Ishikawa (cell line): ENCODE measurements at regions not wholly inside any gene's neighbourhood (a gene's known extent, or its start where the extent isn't known, plus 50 kb on each side); places are given as distances from the start of the nearest gene placed in this dataset.
A peak's percentile ranks its signal among the peaks of the same experiment; 100 is the strongest.

Experiments used
- CEBPB ChIP-seq: IDR thresholded peaks from 2 replicates; pipeline ENCODE4 v1.6.1; 2012
- CREB1 ChIP-seq: IDR thresholded peaks from 2 replicates; pipeline ENCODE4 v1.6.1; 2012; ENCODE audit warnings: low read depth
- EGR1 ChIP-seq: IDR thresholded peaks from 2 replicates; pipeline ENCODE4 v1.6.1; 2012
- EP300 ChIP-seq: IDR thresholded peaks from 2 replicates; pipeline ENCODE4 v1.6.1; 2012; ENCODE audit warnings: borderline replicate concordance
- FOXM1 ChIP-seq: IDR thresholded peaks from 2 replicates; pipeline ENCODE4 v1.6.1; 2012; ENCODE audit warnings: low read depth, borderline replicate concordance
- NFIC ChIP-seq: IDR thresholded peaks from 2 replicates; pipeline ENCODE4 v1.6.1; 2012
- RAD21 ChIP-seq: IDR thresholded peaks from 2 replicates; pipeline ENCODE4 v1.6.1; 2012; ENCODE audit warnings: low read depth
- TAF1 ChIP-seq: IDR thresholded peaks from 2 replicates; pipeline ENCODE4 v1.6.1; 2012; ENCODE audit warnings: low read depth, mild to moderate bottlenecking
- TCF12 ChIP-seq: IDR thresholded peaks from 2 replicates; pipeline ENCODE4 v1.6.1; 2012; ENCODE audit warnings: low read depth
- TEAD4 ChIP-seq: IDR thresholded peaks from 2 replicates; pipeline ENCODE4 v1.6.1; 2012
- YY1 ChIP-seq: IDR thresholded peaks from 2 replicates; pipeline ENCODE4 v1.6.1; 2012; ENCODE audit warnings: low read depth
- ZBTB7A ChIP-seq: IDR thresholded peaks from 2 replicates; pipeline ENCODE4 v1.6.1; 2012; ENCODE audit warnings: low read depth
- TF ChIP-seq, protein P1 (sequence below): IDR thresholded peaks from 2 replicates; pipeline ENCODE4 v1.6.1; 2012
- TF ChIP-seq, protein P2 (sequence below): IDR thresholded peaks from 2 replicates; pipeline ENCODE4 v1.6.1; 2012
- TF ChIP-seq, protein P3 (sequence below): IDR thresholded peaks from 2 replicates; pipeline ENCODE4 v1.6.1; 2012; ENCODE audit warnings: low read depth, mild to moderate bottlenecking

DNA sequence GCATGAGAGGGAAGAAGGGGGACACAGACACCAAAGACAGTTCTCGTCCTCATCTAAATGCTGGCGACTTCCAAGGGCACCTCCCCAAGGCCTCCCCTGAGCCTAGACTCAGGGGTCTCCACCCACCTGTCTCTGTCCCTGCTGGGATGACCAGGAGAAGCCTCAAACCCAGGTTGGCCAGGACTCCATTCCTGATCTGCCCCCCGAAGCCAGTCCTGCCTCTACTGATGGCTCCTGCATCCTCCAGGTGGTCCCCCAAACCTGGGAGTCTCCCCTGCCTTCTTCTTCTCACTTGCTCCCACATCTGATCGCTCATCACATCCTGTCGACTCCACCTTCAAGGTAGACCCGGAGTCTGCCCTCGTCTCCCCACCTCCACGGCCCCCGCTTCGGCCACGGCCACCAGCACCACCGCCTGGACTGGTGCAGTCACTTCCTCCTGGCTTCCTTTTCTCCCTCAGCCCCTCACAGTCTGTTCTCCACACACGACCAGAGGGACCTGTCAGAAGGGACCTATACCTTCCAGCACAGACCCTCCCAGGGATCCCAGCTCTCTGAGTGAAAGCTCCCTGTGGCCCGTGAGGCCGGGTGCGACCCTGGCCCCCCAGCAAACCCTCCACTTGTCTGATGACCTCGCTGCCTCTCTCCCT, 92.1 kb downstream of the CEBPB start:
- TF ChIP-seq CREB1, result no peak
- TF ChIP-seq, protein P1, sequence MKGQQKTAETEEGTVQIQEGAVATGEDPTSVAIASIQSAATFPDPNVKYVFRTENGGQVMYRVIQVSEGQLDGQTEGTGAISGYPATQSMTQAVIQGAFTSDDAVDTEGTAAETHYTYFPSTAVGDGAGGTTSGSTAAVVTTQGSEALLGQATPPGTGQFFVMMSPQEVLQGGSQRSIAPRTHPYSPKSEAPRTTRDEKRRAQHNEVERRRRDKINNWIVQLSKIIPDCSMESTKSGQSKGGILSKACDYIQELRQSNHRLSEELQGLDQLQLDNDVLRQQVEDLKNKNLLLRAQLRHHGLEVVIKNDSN, result no peak
- no peak for TF ChIP-seq FOXM1
- TF ChIP-seq, protein P2, sequence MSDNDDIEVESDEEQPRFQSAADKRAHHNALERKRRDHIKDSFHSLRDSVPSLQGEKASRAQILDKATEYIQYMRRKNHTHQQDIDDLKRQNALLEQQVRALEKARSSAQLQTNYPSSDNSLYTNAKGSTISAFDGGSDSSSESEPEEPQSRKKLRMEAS, result no peak
- TF ChIP-seq YY1, result no peak
- no peak for TF ChIP-seq CEBPB
- no peak for TF ChIP-seq RAD21
- TF ChIP-seq NFIC, result no peak
- TF ChIP-seq TEAD4, result no peak
- no peak for TF ChIP-seq EGR1
- TF ChIP-seq EP300, result no peak
- TF ChIP-seq, protein P3, sequence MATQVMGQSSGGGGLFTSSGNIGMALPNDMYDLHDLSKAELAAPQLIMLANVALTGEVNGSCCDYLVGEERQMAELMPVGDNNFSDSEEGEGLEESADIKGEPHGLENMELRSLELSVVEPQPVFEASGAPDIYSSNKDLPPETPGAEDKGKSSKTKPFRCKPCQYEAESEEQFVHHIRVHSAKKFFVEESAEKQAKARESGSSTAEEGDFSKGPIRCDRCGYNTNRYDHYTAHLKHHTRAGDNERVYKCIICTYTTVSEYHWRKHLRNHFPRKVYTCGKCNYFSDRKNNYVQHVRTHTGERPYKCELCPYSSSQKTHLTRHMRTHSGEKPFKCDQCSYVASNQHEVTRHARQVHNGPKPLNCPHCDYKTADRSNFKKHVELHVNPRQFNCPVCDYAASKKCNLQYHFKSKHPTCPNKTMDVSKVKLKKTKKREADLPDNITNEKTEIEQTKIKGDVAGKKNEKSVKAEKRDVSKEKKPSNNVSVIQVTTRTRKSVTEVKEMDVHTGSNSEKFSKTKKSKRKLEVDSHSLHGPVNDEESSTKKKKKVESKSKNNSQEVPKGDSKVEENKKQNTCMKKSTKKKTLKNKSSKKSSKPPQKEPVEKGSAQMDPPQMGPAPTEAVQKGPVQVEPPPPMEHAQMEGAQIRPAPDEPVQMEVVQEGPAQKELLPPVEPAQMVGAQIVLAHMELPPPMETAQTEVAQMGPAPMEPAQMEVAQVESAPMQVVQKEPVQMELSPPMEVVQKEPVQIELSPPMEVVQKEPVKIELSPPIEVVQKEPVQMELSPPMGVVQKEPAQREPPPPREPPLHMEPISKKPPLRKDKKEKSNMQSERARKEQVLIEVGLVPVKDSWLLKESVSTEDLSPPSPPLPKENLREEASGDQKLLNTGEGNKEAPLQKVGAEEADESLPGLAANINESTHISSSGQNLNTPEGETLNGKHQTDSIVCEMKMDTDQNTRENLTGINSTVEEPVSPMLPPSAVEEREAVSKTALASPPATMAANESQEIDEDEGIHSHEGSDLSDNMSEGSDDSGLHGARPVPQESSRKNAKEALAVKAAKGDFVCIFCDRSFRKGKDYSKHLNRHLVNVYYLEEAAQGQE, result no peak
- TF ChIP-seq ZBTB7A, result no peak
- no peak for TF ChIP-seq TAF1
- TF ChIP-seq TCF12, result no peak

DNA sequence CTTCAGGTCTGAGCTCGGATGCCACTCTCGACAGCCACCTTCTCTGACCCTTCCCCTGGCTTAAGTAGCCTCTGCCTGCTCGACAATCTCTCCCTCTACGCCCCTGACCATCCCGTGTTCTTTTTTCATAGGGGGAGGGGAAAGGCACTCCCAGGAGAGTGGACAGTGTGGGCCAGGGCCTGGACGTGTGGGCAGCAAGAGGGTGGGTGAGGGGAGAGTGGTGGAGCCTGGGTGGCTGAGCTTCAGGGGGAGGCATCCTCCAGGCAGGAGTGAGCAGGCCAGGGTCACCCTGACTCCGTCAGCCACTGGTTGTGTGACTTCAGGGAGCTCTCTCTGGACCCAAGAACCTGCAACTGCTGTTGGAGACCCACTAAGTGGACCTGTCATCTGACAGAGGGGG, 92.7 kb downstream of the CEBPB start:
- no peak for TF ChIP-seq ZBTB7A
- no peak; the same call in 1 of the 2 replicates for TF ChIP-seq TAF1
- TF ChIP-seq, protein P1, result no peak
- TF ChIP-seq, protein P2, result no peak
- TF ChIP-seq RAD21, result no peak
- TF ChIP-seq TCF12, result no peak
- TF ChIP-seq NFIC, result no peak
- no peak for TF ChIP-seq EGR1

DNA sequence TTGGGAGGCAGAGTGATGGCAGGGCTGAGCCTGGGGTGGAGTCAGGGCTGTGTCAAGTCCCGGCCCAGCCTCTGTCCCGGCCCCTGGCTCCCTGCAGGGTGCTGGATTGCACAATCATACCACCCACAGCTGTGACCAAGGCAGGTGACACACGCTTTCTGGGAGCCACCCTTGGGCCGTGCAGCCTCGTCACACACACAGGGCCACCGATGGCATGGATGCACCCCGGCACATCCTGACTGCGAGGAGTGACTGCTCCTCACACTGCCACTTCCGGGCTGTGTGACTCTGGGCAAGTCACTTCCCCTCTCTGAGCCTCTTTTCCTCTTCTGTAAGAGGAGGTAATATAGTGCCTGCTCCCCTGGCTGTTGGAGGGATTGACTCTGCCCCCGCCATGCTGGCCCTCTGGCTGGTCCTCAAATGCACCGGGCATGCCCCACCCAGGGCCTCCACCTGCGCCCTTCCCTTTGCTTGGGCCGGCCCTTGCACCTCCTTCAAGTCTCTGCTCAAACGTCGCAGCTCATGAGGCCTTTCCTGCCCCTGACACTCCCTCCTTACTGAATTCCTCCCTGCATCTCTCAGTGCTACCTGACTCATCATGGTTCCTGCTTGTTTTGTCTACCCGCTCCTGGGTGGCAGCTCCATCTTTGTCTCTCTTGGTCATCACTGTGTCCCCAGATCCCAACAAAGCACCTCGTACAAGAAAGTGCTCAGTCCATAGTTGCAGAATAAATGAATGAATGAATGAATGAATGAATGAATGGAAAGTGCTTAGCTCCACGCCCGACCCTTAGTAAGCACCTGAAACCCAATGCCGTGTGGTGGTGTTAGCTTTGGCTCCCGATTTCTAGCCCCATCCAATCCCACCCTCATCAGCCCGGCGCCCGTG, 93.5 kb downstream of the CEBPB start:
- TF ChIP-seq, protein P1, result 0 out of 2 replicates have a peak, but pooled peaks have one; percentile 40
- TF ChIP-seq FOXM1 (no peak), TEAD4 (0 out of 2 replicates have a peak, but pooled peaks have one; percentile 4), EP300 (peak; percentile 36; the same call in 1 of the 2 replicates), RAD21 (0 out of 2 replicates have a peak, but pooled peaks have one; percentile 1), ZBTB7A (0 out of 2 replicates have a peak, but pooled peaks have one; percentile 62), CEBPB (peak; percentile 99), TCF12 (0 out of 2 replicates have a peak, but pooled peaks have one; percentile 56), TAF1 (no peak), NFIC (peak; percentile 49; the same call in 1 of the 2 replicates), EGR1 (no peak), YY1 (no peak)
- TF ChIP-seq, protein P2, result 0 out of 2 replicates have a peak, but pooled peaks have one; percentile 18

DNA sequence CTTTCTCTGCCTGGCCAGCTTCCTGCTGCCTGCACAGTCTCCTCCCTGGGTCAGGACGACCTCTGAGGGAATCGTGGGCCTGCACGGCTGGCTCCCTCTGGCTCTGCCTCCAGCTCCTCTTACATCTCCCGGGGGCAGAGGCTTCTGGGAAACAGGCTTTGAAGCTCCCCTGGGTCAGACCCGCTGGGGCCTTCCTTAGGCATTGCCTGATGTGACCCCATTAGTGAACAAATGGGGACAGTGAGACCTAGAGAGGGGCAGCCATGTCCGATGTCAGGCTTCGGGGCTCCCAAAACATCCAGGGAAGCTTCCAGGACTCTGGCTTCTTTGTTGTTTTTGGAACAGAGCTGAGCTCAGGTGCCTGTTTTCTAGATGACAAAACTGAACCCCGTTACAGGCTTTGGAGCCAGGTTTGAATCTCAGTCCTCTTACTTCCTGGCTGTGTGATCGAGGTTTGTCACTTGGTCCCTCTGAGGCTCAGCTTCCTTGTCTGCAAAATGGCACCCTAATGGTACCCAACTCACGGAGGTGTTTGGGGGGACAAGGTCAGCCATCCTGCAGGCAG, 94.3 kb downstream of the CEBPB start:
- TF ChIP-seq ZBTB7A, result 0 out of 2 replicates have a peak, but pooled peaks have one; percentile 10
- no peak for TF ChIP-seq CEBPB
- no peak for TF ChIP-seq CREB1
- TF ChIP-seq, protein P3, result no peak
- TF ChIP-seq EP300, result peak; percentile 52; the same call in 1 of the 2 replicates
- TF ChIP-seq, protein P2, result peak; percentile 34; the same call in 1 of the 2 replicates
- 0 out of 2 replicates have a peak, but pooled peaks have one; percentile 11 for TF ChIP-seq TAF1
- TF ChIP-seq TCF12, result no peak
- no peak for TF ChIP-seq EGR1
- no peak for TF ChIP-seq RAD21
- TF ChIP-seq NFIC, result no peak
- no peak for TF ChIP-seq YY1
- TF ChIP-seq FOXM1, result no peak
